NB4 (cell line): ENCODE measurements at regions not wholly inside any gene's neighbourhood (a gene's known extent, or its start where the extent isn't known, plus 50 kb on each side); places are given as distances from the start of the nearest gene placed in this dataset.

Source experiments
- MYC ChIP-seq: IDR thresholded peaks from 2 replicates; pipeline ENCODE4 v1.6.1; 2011; ENCODE audit warnings: low read depth, low read length
- POLR2A ChIP-seq: IDR thresholded peaks from 2 replicates; pipeline ENCODE4 v1.6.1; 2011; ENCODE audit warnings: mild to moderate bottlenecking; ENCODE audit not compliant: insufficient read length; ENCODE audit errors: extremely low read depth
- TF ChIP-seq, protein P1 (sequence below): IDR thresholded peaks from one replicate; pipeline ENCODE4 v1.5.1; 2012; ENCODE audit warnings: low read depth, low read length

DNA sequence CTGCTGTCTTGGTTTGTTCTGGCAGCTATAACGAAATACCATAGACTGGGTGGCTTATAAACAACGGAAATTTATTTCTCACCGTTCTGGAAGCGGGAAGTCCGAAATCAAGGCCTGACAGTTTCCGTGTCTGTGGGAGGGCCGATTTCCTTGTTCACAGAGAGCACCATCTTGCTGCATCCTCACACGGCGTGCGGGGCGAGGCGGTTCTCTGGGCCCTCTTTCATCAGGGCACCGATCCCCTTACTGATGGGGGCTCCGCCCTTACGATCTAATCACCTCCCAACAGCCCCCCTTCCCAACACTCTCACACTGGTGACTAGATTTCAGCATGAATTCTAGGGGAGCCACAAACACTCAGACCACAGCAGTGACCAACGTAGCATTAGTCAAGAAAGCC, 578.3 kb upstream of the FAT1 start:
- TF ChIP-seq, protein P1, sequence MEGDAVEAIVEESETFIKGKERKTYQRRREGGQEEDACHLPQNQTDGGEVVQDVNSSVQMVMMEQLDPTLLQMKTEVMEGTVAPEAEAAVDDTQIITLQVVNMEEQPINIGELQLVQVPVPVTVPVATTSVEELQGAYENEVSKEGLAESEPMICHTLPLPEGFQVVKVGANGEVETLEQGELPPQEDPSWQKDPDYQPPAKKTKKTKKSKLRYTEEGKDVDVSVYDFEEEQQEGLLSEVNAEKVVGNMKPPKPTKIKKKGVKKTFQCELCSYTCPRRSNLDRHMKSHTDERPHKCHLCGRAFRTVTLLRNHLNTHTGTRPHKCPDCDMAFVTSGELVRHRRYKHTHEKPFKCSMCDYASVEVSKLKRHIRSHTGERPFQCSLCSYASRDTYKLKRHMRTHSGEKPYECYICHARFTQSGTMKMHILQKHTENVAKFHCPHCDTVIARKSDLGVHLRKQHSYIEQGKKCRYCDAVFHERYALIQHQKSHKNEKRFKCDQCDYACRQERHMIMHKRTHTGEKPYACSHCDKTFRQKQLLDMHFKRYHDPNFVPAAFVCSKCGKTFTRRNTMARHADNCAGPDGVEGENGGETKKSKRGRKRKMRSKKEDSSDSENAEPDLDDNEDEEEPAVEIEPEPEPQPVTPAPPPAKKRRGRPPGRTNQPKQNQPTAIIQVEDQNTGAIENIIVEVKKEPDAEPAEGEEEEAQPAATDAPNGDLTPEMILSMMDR, result no peak
- TF ChIP-seq POLR2A (no peak), MYC (no peak)
